ENCODE measurements at regions not wholly inside any gene's neighbourhood (a gene's known extent, or its start where the extent isn't known, plus 50 kb on each side); places are given as distances from the start of the nearest gene placed in this dataset.

DNA sequence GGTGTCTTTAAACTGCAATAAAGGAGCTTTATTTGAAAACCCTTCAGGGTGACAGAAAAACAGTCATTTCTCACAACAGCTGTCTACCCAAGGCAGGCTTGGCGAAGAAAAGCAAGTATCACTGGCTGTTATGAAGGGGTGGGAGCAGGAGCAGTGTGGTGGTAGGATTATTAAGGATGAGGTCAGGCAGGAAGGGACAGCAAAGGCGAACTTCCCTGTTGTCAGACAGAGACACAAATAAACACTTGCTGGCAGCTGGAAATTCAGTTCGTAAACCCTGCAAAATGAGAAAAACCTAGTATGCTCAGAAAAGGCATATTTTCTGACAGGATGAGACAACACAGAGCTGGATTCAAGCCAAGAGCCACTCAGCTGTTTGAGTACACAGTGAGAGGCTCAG is 416.3 kb upstream of the CDH5 start:
- DNase-seq (ENCODE audit: insufficient read length, low spot score) (no peak), FAIRE-seq (no peak)
- no peak for TF ChIP-seq SPI1 (IDR thresholded peaks at IDR 0.05; ENCODE audit: low read depth, low read length)
- no peak for TF ChIP-seq POLR2A (IDR thresholded peaks at IDR 0.05; ENCODE audit: low read depth, low read length)
- TF ChIP-seq PAX5 (IDR thresholded peaks at IDR 0.05; ENCODE audit: insufficient read depth, low read length, severe bottlenecking), result no peak
- TF ChIP-seq POU2F2 (IDR thresholded peaks at IDR 0.05; ENCODE audit: low read depth, low read length), result no peak
- TF ChIP-seq POLR2AphosphoS5 (IDR thresholded peaks at IDR 0.05; ENCODE audit: low read depth, low read length), result no peak
- no peak for TF ChIP-seq TAF1 (IDR thresholded peaks at IDR 0.05; ENCODE audit: low read depth, low read length)

DNA sequence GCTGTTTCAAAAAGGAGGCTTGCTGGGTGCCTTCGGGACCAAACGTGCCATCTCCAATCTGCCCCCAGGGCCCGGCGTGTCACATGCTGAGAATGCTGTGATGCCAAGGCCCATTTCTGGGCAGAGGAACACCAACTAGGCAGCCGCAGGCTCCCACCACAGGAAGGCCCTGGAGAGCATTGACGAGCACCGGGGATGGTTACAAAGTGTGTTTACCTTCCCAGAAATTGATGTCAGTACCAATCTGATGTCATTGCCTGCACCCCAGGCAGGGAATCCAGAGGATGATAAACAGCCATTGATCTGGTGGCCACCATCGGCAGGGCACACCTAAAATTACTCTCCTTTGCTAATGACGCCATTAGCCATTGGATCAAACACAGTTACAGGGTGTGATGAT is 418.1 kb upstream of the CDH5 start:
- DNase-seq (ENCODE audit: insufficient read length, low spot score) (no peak), FAIRE-seq (no peak)
- TF ChIP-seq TAF1 (IDR thresholded peaks at IDR 0.05; ENCODE audit: low read depth, low read length), result no peak
- no peak for TF ChIP-seq PAX5 (IDR thresholded peaks at IDR 0.05; ENCODE audit: insufficient read depth, low read length, severe bottlenecking)
- TF ChIP-seq POU2F2 (IDR thresholded peaks at IDR 0.05; ENCODE audit: low read depth, low read length), result no peak
- TF ChIP-seq POLR2A (IDR thresholded peaks at IDR 0.05; ENCODE audit: low read depth, low read length), result no peak

DNA sequence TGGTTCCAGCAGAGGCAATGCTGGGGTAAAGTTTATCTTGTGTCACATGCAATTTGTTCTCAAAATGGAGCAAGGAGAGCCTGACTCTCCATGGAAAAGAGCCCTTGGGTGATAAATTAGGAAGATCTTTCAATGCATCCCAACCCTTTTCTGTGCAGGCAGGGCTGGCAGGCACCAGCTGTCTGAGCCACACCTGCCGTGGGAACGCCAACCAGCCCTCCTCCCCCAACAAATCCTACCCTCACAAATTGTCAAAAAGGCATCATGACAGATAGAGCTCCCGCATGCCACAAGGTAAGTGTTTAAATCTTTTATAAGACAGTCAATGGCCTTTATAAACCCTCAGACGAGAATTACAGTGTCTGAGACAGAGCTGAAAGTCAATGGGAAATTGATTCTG is 418.5 kb upstream of the CDH5 start:
- DNase-seq (ENCODE audit: insufficient read length, low spot score) (no peak), FAIRE-seq (no peak)
- TF ChIP-seq POLR2AphosphoS5 (IDR thresholded peaks at IDR 0.05; ENCODE audit: low read depth, low read length), result no peak
- no peak for TF ChIP-seq TAF1 (IDR thresholded peaks at IDR 0.05; ENCODE audit: low read depth, low read length)
- TF ChIP-seq PAX5 (IDR thresholded peaks at IDR 0.05; ENCODE audit: insufficient read depth, low read length, severe bottlenecking), result no peak
- no peak for TF ChIP-seq POLR2A (IDR thresholded peaks at IDR 0.05; ENCODE audit: low read depth, low read length)
- no peak for TF ChIP-seq POU2F2 (IDR thresholded peaks at IDR 0.05; ENCODE audit: low read depth, low read length)
- TF ChIP-seq SPI1 (IDR thresholded peaks at IDR 0.05; ENCODE audit: low read depth, low read length), result no peak

DNA sequence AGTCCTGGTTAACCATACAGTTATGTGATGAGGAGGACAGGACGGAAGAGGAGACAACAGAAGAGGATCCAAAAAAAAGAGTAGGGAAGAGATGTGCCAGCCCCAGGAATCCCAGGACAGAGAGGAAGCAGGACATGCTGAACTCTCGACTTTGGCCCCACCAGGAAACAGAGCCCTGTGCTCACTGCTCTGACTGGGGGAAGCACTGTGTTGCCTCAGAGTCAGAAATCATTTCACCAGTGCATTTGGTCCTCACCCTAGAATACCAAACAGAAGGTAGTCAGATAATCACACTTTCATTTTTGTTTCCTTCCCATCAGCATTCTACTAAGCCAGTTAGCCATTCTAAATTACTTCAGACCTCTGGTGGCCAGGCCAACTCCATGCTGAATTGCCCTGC is 421.0 kb upstream of the CDH5 start:
- no peak for FAIRE-seq
- DNase-seq (ENCODE audit: insufficient read length, low spot score), result no peak
- TF ChIP-seq POU2F2 (IDR thresholded peaks at IDR 0.05; ENCODE audit: low read depth, low read length) (no peak), TAF1 (IDR thresholded peaks at IDR 0.05; ENCODE audit: low read depth, low read length) (no peak), SPI1 (IDR thresholded peaks at IDR 0.05; ENCODE audit: low read depth, low read length) (no peak), PAX5 (IDR thresholded peaks at IDR 0.05; ENCODE audit: insufficient read depth, low read length, severe bottlenecking) (no peak), POLR2A (IDR thresholded peaks at IDR 0.05; ENCODE audit: low read depth, low read length) (no peak), POLR2AphosphoS5 (IDR thresholded peaks at IDR 0.05; ENCODE audit: low read depth, low read length) (no peak)

DNA sequence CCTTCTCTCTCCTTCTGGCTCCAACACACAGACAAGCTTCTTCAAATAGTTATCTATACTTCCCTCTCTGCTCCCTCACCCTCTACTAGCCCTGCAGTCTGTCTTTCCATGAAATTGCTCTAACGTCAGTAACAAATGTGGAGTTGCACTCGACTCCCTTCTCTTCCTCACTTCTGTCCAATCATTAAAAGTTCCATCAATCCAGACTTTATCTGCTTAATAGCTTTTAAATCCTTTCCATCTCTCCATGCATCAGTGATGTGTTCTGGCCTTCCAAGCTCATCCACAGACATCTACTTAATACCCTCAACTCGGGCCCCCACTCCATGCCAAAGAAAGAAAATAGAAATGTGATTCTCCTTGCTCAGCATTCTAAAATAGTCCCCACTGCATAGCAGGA is 422.1 kb upstream of the CDH5 start:
- TF ChIP-seq PAX5 (IDR thresholded peaks at IDR 0.05; ENCODE audit: insufficient read depth, low read length, severe bottlenecking) (no peak), POU2F2 (IDR thresholded peaks at IDR 0.05; ENCODE audit: low read depth, low read length) (no peak), SPI1 (IDR thresholded peaks at IDR 0.05; ENCODE audit: low read depth, low read length) (no peak), POLR2A (IDR thresholded peaks at IDR 0.05; ENCODE audit: low read depth, low read length) (no peak), TAF1 (IDR thresholded peaks at IDR 0.05; ENCODE audit: low read depth, low read length) (no peak)
- DNase-seq (ENCODE audit: insufficient read length, low spot score) (no peak), FAIRE-seq (no peak)

DNA sequence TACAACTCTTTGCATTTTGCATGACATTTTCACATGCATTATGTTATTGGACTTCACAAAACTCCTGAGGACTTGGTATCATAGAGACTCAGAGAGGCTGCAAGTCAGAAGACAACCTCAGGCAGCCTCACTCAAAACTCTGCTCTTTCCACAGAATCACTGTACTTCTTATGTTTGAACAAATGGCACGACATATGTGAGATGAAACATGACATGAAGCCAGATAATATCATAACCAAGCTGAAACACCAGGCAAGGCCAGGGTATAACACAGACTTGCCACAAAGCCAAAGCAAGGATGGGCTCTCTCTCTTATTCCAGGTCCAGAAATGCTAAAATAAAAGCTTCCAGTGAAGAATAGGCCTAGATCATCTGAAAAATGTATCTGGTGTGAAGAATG is 425.8 kb upstream of the CDH5 start:
- DNase-seq (ENCODE audit: insufficient read length, low spot score), result no peak
- TF ChIP-seq POU2F2 (IDR thresholded peaks at IDR 0.05; ENCODE audit: low read depth, low read length) (no peak), PAX5 (IDR thresholded peaks at IDR 0.05; ENCODE audit: insufficient read depth, low read length, severe bottlenecking) (no peak), TAF1 (IDR thresholded peaks at IDR 0.05; ENCODE audit: low read depth, low read length) (no peak), POLR2AphosphoS5 (IDR thresholded peaks at IDR 0.05; ENCODE audit: low read depth, low read length) (no peak), SPI1 (IDR thresholded peaks at IDR 0.05; ENCODE audit: low read depth, low read length) (no peak), POLR2A (IDR thresholded peaks at IDR 0.05; ENCODE audit: low read depth, low read length) (no peak)
- FAIRE-seq, result no peak

DNA sequence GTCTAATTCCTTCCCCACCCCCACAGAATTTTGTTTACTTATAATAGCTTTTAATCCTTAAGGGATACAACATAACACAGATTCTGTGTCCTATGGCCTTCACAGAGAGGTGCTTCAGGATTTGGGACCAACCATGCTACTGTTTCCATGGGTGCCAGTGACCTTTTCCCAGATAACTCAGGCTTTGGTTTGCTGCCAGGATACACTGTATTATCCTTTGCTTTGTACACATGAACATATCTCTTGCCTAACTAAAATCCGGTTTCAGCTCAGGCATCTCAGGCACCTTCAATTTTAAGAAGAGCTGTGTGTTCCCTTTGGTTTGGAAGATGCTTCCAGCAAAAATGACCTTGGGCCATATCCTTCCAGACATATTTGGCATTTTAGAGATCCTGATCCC is 428.4 kb upstream of the CDH5 start:
- no peak for TF ChIP-seq PAX5 (IDR thresholded peaks at IDR 0.05; ENCODE audit: insufficient read depth, low read length, severe bottlenecking)
- no peak for TF ChIP-seq TAF1 (IDR thresholded peaks at IDR 0.05; ENCODE audit: low read depth, low read length)
- no peak for TF ChIP-seq POLR2AphosphoS5 (IDR thresholded peaks at IDR 0.05; ENCODE audit: low read depth, low read length)
- no peak for TF ChIP-seq POLR2A (IDR thresholded peaks at IDR 0.05; ENCODE audit: low read depth, low read length)
- TF ChIP-seq SPI1 (IDR thresholded peaks at IDR 0.05; ENCODE audit: low read depth, low read length), result no peak
- no peak for TF ChIP-seq POU2F2 (IDR thresholded peaks at IDR 0.05; ENCODE audit: low read depth, low read length)
- no peak for FAIRE-seq
- DNase-seq (ENCODE audit: insufficient read length, low spot score), result no peak

DNA sequence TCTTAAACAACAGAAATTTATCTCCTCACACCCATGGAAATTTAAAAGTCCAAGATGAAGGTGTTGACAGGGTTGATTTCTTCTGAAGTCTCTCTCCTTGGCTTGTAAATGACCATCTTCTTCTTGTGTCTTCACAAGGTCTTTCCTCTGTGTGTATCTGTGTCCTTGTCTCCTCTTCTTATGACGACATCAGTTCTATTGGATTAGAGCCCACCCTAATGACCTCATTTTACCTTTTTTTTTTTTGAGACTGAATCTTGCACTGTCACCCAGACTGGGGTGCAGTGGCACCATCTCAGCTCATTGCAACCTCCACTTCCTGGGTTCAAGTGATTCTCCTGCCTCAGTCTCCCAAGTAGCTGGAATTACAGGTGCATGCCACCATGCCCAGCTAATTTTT is 429.0 kb upstream of the CDH5 start:
- FAIRE-seq, result no peak
- DNase-seq (ENCODE audit: insufficient read length, low spot score), result no peak
- TF ChIP-seq TAF1 (IDR thresholded peaks at IDR 0.05; ENCODE audit: low read depth, low read length) (no peak), SPI1 (IDR thresholded peaks at IDR 0.05; ENCODE audit: low read depth, low read length) (no peak), POU2F2 (IDR thresholded peaks at IDR 0.05; ENCODE audit: low read depth, low read length) (no peak), POLR2AphosphoS5 (IDR thresholded peaks at IDR 0.05; ENCODE audit: low read depth, low read length) (no peak), PAX5 (IDR thresholded peaks at IDR 0.05; ENCODE audit: insufficient read depth, low read length, severe bottlenecking) (no peak), POLR2A (IDR thresholded peaks at IDR 0.05; ENCODE audit: low read depth, low read length) (no peak)

DNA sequence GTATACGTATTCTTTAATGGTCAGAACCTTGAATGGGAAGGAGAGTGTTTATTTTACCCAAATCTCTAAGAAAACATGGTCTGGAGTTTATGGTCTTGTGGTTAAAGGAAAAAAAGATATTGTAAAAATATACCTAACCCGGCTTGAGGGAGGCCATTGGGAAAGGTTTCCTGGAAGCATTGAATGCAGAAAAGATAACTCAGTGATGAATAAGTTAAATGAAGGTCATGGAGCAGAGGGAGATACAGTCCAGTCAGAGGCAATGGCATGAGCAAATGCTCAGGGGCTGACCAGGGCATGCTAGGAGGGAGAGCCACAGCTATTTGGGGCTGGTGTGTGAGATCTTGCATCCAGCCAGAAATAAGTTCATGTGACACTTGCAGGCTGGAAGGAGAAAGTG is 430.4 kb upstream of the CDH5 start:
- DNase-seq (ENCODE audit: insufficient read length, low spot score) (no peak), FAIRE-seq (no peak)
- TF ChIP-seq PAX5 (IDR thresholded peaks at IDR 0.05; ENCODE audit: insufficient read depth, low read length, severe bottlenecking) (no peak), SPI1 (IDR thresholded peaks at IDR 0.05; ENCODE audit: low read depth, low read length) (no peak), POLR2AphosphoS5 (IDR thresholded peaks at IDR 0.05; ENCODE audit: low read depth, low read length) (no peak), POLR2A (IDR thresholded peaks at IDR 0.05; ENCODE audit: low read depth, low read length) (no peak), POU2F2 (IDR thresholded peaks at IDR 0.05; ENCODE audit: low read depth, low read length) (no peak), TAF1 (IDR thresholded peaks at IDR 0.05; ENCODE audit: low read depth, low read length) (no peak)

DNA sequence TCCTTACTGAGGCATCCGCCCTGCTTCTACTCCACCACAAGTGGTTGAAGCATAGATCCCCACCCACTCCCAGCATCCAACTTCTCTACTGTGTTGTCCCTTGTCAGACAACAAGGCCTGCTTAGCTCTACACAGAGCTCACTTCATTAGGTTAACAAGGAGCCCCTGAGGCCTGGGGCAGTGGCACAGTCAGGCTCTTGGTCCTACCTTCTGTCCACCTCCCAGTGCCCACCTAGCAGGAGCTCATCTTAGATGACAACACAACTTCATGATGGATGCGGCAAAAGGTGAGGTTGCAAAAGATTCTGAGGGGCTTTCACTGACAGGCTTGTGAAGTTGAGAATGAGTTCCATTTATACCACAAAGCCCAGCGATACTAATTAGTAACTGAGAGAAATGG is 432.0 kb upstream of the CDH5 start:
- DNase-seq (ENCODE audit: insufficient read length, low spot score), result no peak
- FAIRE-seq, result no peak
- TF ChIP-seq TAF1 (IDR thresholded peaks at IDR 0.05; ENCODE audit: low read depth, low read length) (no peak), PAX5 (IDR thresholded peaks at IDR 0.05; ENCODE audit: insufficient read depth, low read length, severe bottlenecking) (no peak), SPI1 (IDR thresholded peaks at IDR 0.05; ENCODE audit: low read depth, low read length) (no peak), POU2F2 (IDR thresholded peaks at IDR 0.05; ENCODE audit: low read depth, low read length) (no peak), POLR2AphosphoS5 (IDR thresholded peaks at IDR 0.05; ENCODE audit: low read depth, low read length) (no peak), POLR2A (IDR thresholded peaks at IDR 0.05; ENCODE audit: low read depth, low read length) (no peak)
